Endothelial cell of umbilical vein (primary cell): ENCODE measurements at regions not wholly inside any gene's neighbourhood (a gene's known extent, or its start where the extent isn't known, plus 50 kb on each side); places are given as distances from the start of the nearest gene placed in this dataset.

Experiments
- EZH2 ChIP-seq: IDR thresholded peaks from 2 replicates; pipeline ENCODE4 v1.6.1; 2012; ENCODE audit warnings: borderline replicate concordance, low read depth, mild to moderate bottlenecking, moderate library complexity, low read length, inconsistent platforms; ENCODE audit not compliant: severe bottlenecking
- FOS ChIP-seq: IDR thresholded peaks from 2 replicates; pipeline ENCODE4 v1.6.1; 2011; ENCODE audit warnings: mild to moderate bottlenecking, low read length, moderate library complexity, borderline replicate concordance; ENCODE audit not compliant: insufficient read depth
- JUN ChIP-seq: IDR thresholded peaks from 2 replicates; pipeline ENCODE4 v1.6.1; 2011; ENCODE audit warnings: borderline replicate concordance, low read depth; ENCODE audit not compliant: insufficient read length, insufficient read depth
- MYC ChIP-seq: IDR thresholded peaks from one replicate; pipeline ENCODE4 v1.6.1; 2011; ENCODE audit warnings: mild to moderate bottlenecking, low read depth, low read length
- POLR2A ChIP-seq: IDR thresholded peaks from 2 replicates; pipeline ENCODE4 v1.6.1; 2012; ENCODE audit warnings: low read depth, mild to moderate bottlenecking, control low read depth, low read length
- POLR2AphosphoS5 ChIP-seq: IDR thresholded peaks from 2 replicates; pipeline ENCODE4 v1.6.1; 2012; ENCODE audit warnings: low read depth, mild to moderate bottlenecking, control low read depth, low read length, moderate library complexity; ENCODE audit not compliant: insufficient read depth
- TF ChIP-seq, protein P1 (sequence below), 2 donors: IDR thresholded peaks; 1 replicate in 1 of 2; 2 replicates in 1 of 2; pipeline ENCODE4 v1.5.1; 2011; ENCODE audit warnings: low read length in 2 of 2, mild to moderate bottlenecking in 2 of 2, moderate library complexity in 2 of 2, control low read depth in 1 of 2, inconsistent platforms in 1 of 2, low read depth in 1 of 2; ENCODE audit not compliant: insufficient read depth in 1 of 2; ENCODE audit errors: extremely low read depth in 1 of 2

DNA sequence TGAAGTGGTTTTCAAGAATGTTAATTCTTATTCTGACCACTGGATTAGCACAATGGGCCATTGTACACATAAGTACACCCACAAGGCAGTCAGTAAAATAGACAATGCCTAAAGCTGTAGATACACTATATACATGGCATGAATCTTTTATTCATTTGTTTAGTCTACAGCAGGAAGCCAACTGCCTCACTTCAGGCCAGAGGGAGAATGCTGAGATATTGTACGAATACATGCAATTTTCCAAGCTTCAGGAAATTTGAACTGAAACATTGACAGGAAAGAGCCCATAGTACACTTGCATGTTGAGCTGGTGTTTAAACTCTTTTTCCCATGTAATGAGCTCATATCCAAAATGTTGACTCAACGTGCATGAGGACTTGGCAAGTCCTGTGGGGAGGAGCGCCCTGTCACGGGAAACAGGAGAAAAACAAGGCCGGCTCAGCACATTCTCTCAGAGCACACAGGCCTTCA is 111.6 kb upstream of the CYP1B1 start:
- TF ChIP-seq EZH2 = no peak
- TF ChIP-seq, protein P1, sequence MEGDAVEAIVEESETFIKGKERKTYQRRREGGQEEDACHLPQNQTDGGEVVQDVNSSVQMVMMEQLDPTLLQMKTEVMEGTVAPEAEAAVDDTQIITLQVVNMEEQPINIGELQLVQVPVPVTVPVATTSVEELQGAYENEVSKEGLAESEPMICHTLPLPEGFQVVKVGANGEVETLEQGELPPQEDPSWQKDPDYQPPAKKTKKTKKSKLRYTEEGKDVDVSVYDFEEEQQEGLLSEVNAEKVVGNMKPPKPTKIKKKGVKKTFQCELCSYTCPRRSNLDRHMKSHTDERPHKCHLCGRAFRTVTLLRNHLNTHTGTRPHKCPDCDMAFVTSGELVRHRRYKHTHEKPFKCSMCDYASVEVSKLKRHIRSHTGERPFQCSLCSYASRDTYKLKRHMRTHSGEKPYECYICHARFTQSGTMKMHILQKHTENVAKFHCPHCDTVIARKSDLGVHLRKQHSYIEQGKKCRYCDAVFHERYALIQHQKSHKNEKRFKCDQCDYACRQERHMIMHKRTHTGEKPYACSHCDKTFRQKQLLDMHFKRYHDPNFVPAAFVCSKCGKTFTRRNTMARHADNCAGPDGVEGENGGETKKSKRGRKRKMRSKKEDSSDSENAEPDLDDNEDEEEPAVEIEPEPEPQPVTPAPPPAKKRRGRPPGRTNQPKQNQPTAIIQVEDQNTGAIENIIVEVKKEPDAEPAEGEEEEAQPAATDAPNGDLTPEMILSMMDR (IDR thresholded peaks at IDR 0.05; ENCODE audit: extremely low read depth in 1 of 2, insufficient read depth in 1 of 2, low read depth in 1 of 2, low read length in 2 of 2) = no peak
- no peak for TF ChIP-seq POLR2A
- no peak for TF ChIP-seq JUN
- no peak for TF ChIP-seq POLR2AphosphoS5
- TF ChIP-seq MYC = no peak
- TF ChIP-seq FOS = no peak
